Tongue (tissue), 1 donor: ENCODE measurements at regions not wholly inside any gene's neighbourhood (a gene's known extent, or its start where the extent isn't known, plus 50 kb on each side); places are given as distances from the start of the nearest gene placed in this dataset.
"Not testable (repeated sequence)": the region's sequence is repeated elsewhere in the genome, so short reads cannot be mapped to it uniquely, and the experiment has no call there.

Experiments
- DNase-seq: peaks from one replicate; pipeline ENCODE4 v3.0.0-alpha.2; 2015

- no peak for DNase-seq
Observed at GRCh38 chr14:71433303-71433702, 498.9 kb upstream of the RGS6 start.

GRCh38 chr14:71435641-71436040 lies 496.6 kb upstream of the RGS6 start:
- not testable (repeated sequence) for DNase-seq

GRCh38 chr14:71437870-71438269 lies 494.4 kb upstream of the RGS6 start:
- DNase-seq: no peak

- no peak for DNase-seq
Observed at GRCh38 chr14:71438684-71439083, 493.5 kb upstream of the RGS6 start.

GRCh38 chr14:71441126-71441525 lies 491.1 kb upstream of the RGS6 start:
- DNase-seq: no peak

- DNase-seq: no peak
Observed at GRCh38 chr14:71444030-71444822, 488.0 kb upstream of the RGS6 start.

GRCh38 chr14:71448431-71449315 lies 483.6 kb upstream of the RGS6 start:
- DNase-seq: no peak

GRCh38 chr14:71449316-71450055 lies 482.7 kb upstream of the RGS6 start:
- no peak for DNase-seq

GRCh38 chr14:71451501-71451900 lies 480.7 kb upstream of the RGS6 start:
- DNase-seq: no peak

GRCh38 chr14:71452539-71452938 lies 479.7 kb upstream of the RGS6 start:
- no peak for DNase-seq

- DNase-seq: no peak
Observed at GRCh38 chr14:71452987-71453386, 479.2 kb upstream of the RGS6 start.

- DNase-seq: no peak
Observed at GRCh38 chr14:71454010-71454409, 478.2 kb upstream of the RGS6 start.

- DNase-seq: no peak
Observed at GRCh38 chr14:71454513-71455332, 477.5 kb upstream of the RGS6 start.

- DNase-seq: no peak
Observed at GRCh38 chr14:71460091-71460490, 472.1 kb upstream of the RGS6 start.

GRCh38 chr14:71461617-71462016 lies 470.6 kb upstream of the RGS6 start:
- DNase-seq: not testable (repeated sequence)

GRCh38 chr14:71463807-71464206 lies 468.4 kb upstream of the RGS6 start:
- DNase-seq: no peak

- DNase-seq: no peak
Observed at GRCh38 chr14:71464840-71465239, 467.4 kb upstream of the RGS6 start.

- no peak for DNase-seq
Observed at GRCh38 chr14:71465316-71465715, 466.9 kb upstream of the RGS6 start.

GRCh38 chr14:71466251-71466650 lies 466.0 kb upstream of the RGS6 start:
- DNase-seq: no peak

- peak; percentile 14 for DNase-seq
Observed at GRCh38 chr14:71466946-71467345, 465.3 kb upstream of the RGS6 start.

- no peak for DNase-seq
Observed at GRCh38 chr14:71467361-71467811, 464.8 kb upstream of the RGS6 start.

GRCh38 chr14:71468701-71469100 lies 463.5 kb upstream of the RGS6 start:
- no peak for DNase-seq
